K562 (cell line): ENCODE measurements at regions not wholly inside any gene's neighbourhood (a gene's known extent, or its start where the extent isn't known, plus 50 kb on each side); places are given as distances from the start of the nearest gene placed in this dataset.

ENCODE experiments used
- ATAC-seq: fragments of 200-7000 bp; cut with Tn5 transposase; 3 replicates; pipeline ENCODE4 v1.9.1; 2020; ENCODE audit warnings: moderate library complexity
- BruUV-seq: library from RNA; stranded (reverse); fragments of 400-500 nt; replicated peaks from 2 replicates; lab custom pipeline; 2021; lab: Mats Ljungman, UMichigan
- CTCF ChIA-PET: fragments of 300-600 bp; formaldehyde crosslinking; extraction: SDS; loops from one replicate; lab custom pipeline; 2021; ENCODE audit warnings: low intra/inter-chr PET ratio; lab: Yijun Ruan, JAX
- POLR2A ChIA-PET: fragments of 300-600, 350-650 bp; sonication (Branson Sonifier 250); formaldehyde crosslinking; extraction: SDS; loops from one replicate; lab custom pipeline; 2021; ENCODE audit warnings: antibody characterized with exemption, inconsistent platforms; lab: Yijun Ruan, JAX
- DNase-seq, 4 experiments: peaks; one replicate each; pipeline versions ENCODE4 v3.0.0 to v3.0.0-alpha.2; 2011 to 2018; ENCODE audit warnings: low spot score in 3 of 4, mixed read lengths in 3 of 4; ENCODE audit errors: extremely low read depth in 1 of 4
- FAIRE-seq: peaks from 2 replicates; lab custom pipeline; 2011; peaks lifted over from hg19 to GRCh38; lab: Jason Lieb, UNC
- H2AFZ ChIP-seq: 2 replicates; pipeline ENCODE4 v1.6.0; 2011; ENCODE audit warnings: low read depth, low read length, control low read depth, inconsistent platforms
- H3K27ac ChIP-seq: fragments of 200-600 bp; 3 replicates; pipeline ENCODE4 v1.8.0; 2011; ENCODE audit warnings: low read depth, mild to moderate bottlenecking, control low read depth, inconsistent platforms, low read length, moderate library complexity, mixed read lengths; ENCODE audit errors: extremely low read depth
- H3K27me3 ChIP-seq, 2 experiments: fragments of 300-600 bp in 1 of 2; 2 replicates in 1 of 2; 3 replicates in 1 of 2; pipeline versions ENCODE4 v1.6.0 to v1.8.0; 2011; ENCODE audit warnings: inconsistent platforms in 2 of 2, low read length in 2 of 2, mild to moderate bottlenecking in 1 of 2, mixed read lengths in 1 of 2, moderate library complexity in 1 of 2; ENCODE audit not compliant: control insufficient read depth in 2 of 2, insufficient read depth in 2 of 2
- H3K36me3 ChIP-seq: fragments of 300-600 bp; 3 replicates; pipeline ENCODE4 v1.8.0; 2011; ENCODE audit warnings: mild to moderate bottlenecking, low read length, inconsistent platforms; ENCODE audit not compliant: control insufficient read depth, insufficient read depth
- H3K4me1 ChIP-seq, 2 experiments: fragments of 200-600 bp in 1 of 2; replicated peaks in 1 of 2; 2 replicates in 1 of 2; 3 replicates in 1 of 2; pipeline versions ENCODE4 v1.5.1 to v1.8.0; 2011; ENCODE audit warnings: inconsistent platforms in 2 of 2, low read length in 2 of 2, mild to moderate bottlenecking in 1 of 2, mixed read lengths in 1 of 2, moderate library complexity in 1 of 2; ENCODE audit not compliant: control insufficient read depth in 2 of 2, insufficient read depth in 2 of 2
- H3K4me2 ChIP-seq: 2 replicates; pipeline ENCODE4 v1.6.1; 2011; ENCODE audit warnings: low read length, control low read depth, inconsistent platforms, mixed read lengths; ENCODE audit not compliant: insufficient read depth
- H3K4me3 ChIP-seq: fragments of 200-600 bp; sonication (generic), shearing (Covaris generic); 2 replicates; pipeline ENCODE4 v1.5.1; 2016; ENCODE audit warnings: control low read depth, inconsistent platforms
- H3K79me2 ChIP-seq: fragments of 200-600 bp; 3 replicates; pipeline ENCODE4 v1.8.0; 2011; ENCODE audit warnings: low read length, inconsistent platforms; ENCODE audit not compliant: control insufficient read depth, insufficient read depth
- H3K9ac ChIP-seq, 2 experiments: 2 replicates each; pipeline versions ENCODE4 v1.6.0 to v1.6.1; 2011; ENCODE audit warnings: low read depth in 2 of 2, low read length in 2 of 2, control low read depth in 1 of 2, inconsistent platforms in 1 of 2, mild to moderate bottlenecking in 1 of 2, mixed read lengths in 1 of 2; ENCODE audit not compliant: insufficient read depth in 1 of 2
- H3K9me1 ChIP-seq: one replicate; pipeline ENCODE4 v1.6.0; 2011; ENCODE audit warnings: inconsistent platforms, mild to moderate bottlenecking, low read length, moderate library complexity; ENCODE audit not compliant: control insufficient read depth, insufficient read depth
- H3K9me3 ChIP-seq: replicated peaks from 2 replicates; pipeline ENCODE4 v1.5.1; 2011; ENCODE audit warnings: low read depth, low read length, inconsistent platforms; ENCODE audit not compliant: control insufficient read depth, insufficient read depth
- H4K20me1 ChIP-seq: replicated peaks from 2 replicates; pipeline ENCODE4 v1.6.1; 2011; ENCODE audit warnings: low read length, inconsistent platforms, mixed read lengths; ENCODE audit not compliant: control insufficient read depth, insufficient read depth
- GABPB1 ChIP-seq: sonication (generic); formaldehyde crosslinking; IDR thresholded peaks from 2 replicates; pipeline ENCODE4 v1.8.0; 2022; ENCODE audit warnings: mild to moderate bottlenecking, missing genetic modification reagents
- JUN ChIP-seq, 2 experiments: sonication (generic) in 1 of 2; formaldehyde crosslinking in 1 of 2; IDR thresholded peaks; 2 replicates each; pipeline versions ENCODE4 v1.6.1 to v1.8.0; 2012 to 2022; ENCODE audit warnings: borderline replicate concordance in 2 of 2, mild to moderate bottlenecking in 2 of 2, improper control_type of control experiment in 1 of 2, low read depth in 1 of 2, low read length in 1 of 2, missing genetic modification reagents in 1 of 2
- SMAD3 ChIP-seq: fragments of 450-650 bp; formaldehyde crosslinking; conservative IDR thresholded peaks from 2 replicates; pipeline ENCODE4 v1.4.0; 2020; ENCODE audit warnings: mild to moderate bottlenecking
- SOX6 ChIP-seq: fragments of 450-650 bp; IDR thresholded peaks from 2 replicates; pipeline ENCODE4 v1.6.1; 2014; ENCODE audit warnings: mild to moderate bottlenecking
- ZNF143 ChIP-seq: sonication (generic); formaldehyde crosslinking; IDR thresholded peaks from 2 replicates; pipeline ENCODE4 v1.9.0; 2022; ENCODE audit warnings: mild to moderate bottlenecking, missing genetic modification reagents
- ZNF175 ChIP-seq: fragments of 200-800 bp; sonication (Bioruptor generic); IDR thresholded peaks from 2 replicates; pipeline ENCODE4 v1.6.1; 2016; ENCODE audit warnings: low read depth, mild to moderate bottlenecking, missing genetic modification characterization, missing compliant biosample characterization
- ZNF184 ChIP-seq: sonication (generic); formaldehyde crosslinking; IDR thresholded peaks from 2 replicates; pipeline ENCODE4 v1.5.0; 2020; ENCODE audit warnings: missing genetic modification reagents
- WGBS: fragments of 100-300 bp; shearing (Covaris generic); methylation state at CpG from one replicate; pipeline ENCODE4 v1.1.6; 2016; ENCODE audit warnings: low coverage, mixed read lengths; ENCODE audit not compliant: insufficient coverage; ENCODE audit errors: missing lambda C conversion rate; 5-methylcytosine and 5-hydroxymethylcytosine counted together
- in situ Hi-C: fragments of 300-500 bp; cut with MboI; formaldehyde crosslinking; loops from 4 replicates; pipeline ENCODE4 v1.15.0; 2018; ENCODE audit warnings: inconsistent platforms, mixed read lengths
- intact Hi-C: fragments of 100-400 bp; cut with micrococcal nuclease; formaldehyde crosslinking; loops from 2 replicates; pipeline ENCODE4 v1.14.2; 2022
- TF ChIP-seq, protein P1 (sequence below): fragments of 450-650 bp; formaldehyde crosslinking; IDR thresholded peaks from 2 replicates; pipeline ENCODE4 v1.4.0; 2020; ENCODE audit warnings: mild to moderate bottlenecking, moderate library complexity

GRCh38 chr2:114123925-114124324, 234.0 kb downstream of the ACTR3 start:
- no peaks in the 10 kb centered on the region for H3K4me1 ChIP-seq
- ChIA-PET POLR2A (no interaction called here), CTCF (no interaction called here)
- H3K9me1 ChIP-seq = no peaks in the 10 kb centered on the region
- H3K27me3 ChIP-seq = no peaks in the 10 kb centered on the region
- DNase-seq = no peak
- H3K36me3 ChIP-seq = no peaks in the 10 kb centered on the region
- intact Hi-C loops (no loop called here), in situ Hi-C loops (no loop called here)
- H3K4me3 ChIP-seq = no peak overlapping the region
- no peaks in the 10 kb centered on the region for H3K79me2 ChIP-seq
- H3K27ac ChIP-seq = no peak overlapping the region
- no TSS peak for BruUV-seq
- no peak for TF ChIP-seq SOX6
- TF ChIP-seq ZNF184 = no peak
- TF ChIP-seq JUN (IDR thresholded peaks at IDR 0.05; ENCODE audit: borderline replicate concordance, low read depth, low read length) = no peak
- TF ChIP-seq JUN (CRISPR knock-in tag; IDR thresholded peaks at IDR 0.05; ENCODE audit: borderline replicate concordance) = no peak
- TF ChIP-seq GABPB1 (CRISPR knock-in tag) = no peak
- TF ChIP-seq, protein P1, sequence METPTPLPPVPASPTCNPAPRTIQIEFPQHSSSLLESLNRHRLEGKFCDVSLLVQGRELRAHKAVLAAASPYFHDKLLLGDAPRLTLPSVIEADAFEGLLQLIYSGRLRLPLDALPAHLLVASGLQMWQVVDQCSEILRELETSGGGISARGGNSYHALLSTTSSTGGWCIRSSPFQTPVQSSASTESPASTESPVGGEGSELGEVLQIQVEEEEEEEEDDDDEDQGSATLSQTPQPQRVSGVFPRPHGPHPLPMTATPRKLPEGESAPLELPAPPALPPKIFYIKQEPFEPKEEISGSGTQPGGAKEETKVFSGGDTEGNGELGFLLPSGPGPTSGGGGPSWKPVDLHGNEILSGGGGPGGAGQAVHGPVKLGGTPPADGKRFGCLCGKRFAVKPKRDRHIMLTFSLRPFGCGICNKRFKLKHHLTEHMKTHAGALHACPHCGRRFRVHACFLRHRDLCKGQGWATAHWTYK (CRISPR knock-in tag) = no peak
- TF ChIP-seq ZNF175 (CRISPR knock-in tag) = no peak
- no peak for TF ChIP-seq ZNF143 (CRISPR knock-in tag)
- no peak for TF ChIP-seq SMAD3 (CRISPR knock-in tag)
- no peak for ATAC-seq
- no peak overlapping the region for H3K9ac ChIP-seq
- 2% methylated on average over 3 of the region's 3 CpGs for WGBS
- no peak overlapping the region for H3K4me2 ChIP-seq
- no peaks in the 10 kb centered on the region for H3K9me3 ChIP-seq
- no peaks in the 10 kb centered on the region; the same call in 1 of the 2 replicates for H4K20me1 ChIP-seq
- FAIRE-seq = no peak
- H2AFZ ChIP-seq = no peak overlapping the region
